NAMALWA (cell line): ENCODE measurements at regions not wholly inside any gene's neighbourhood (a gene's known extent, or its start where the extent isn't known, plus 50 kb on each side); places are given as distances from the start of the nearest gene placed in this dataset.
A peak's percentile ranks its signal among the peaks of the same experiment; 100 is the strongest.
"Not testable (repeated sequence)": the region's sequence is repeated elsewhere in the genome, so short reads cannot be mapped to it uniquely, and the experiment has no call there.

ENCODE experiments used
- DNase-seq: peaks from one replicate; pipeline ENCODE4 v3.0.0-alpha.2; 2015; ENCODE audit warnings: low spot score

DNA sequence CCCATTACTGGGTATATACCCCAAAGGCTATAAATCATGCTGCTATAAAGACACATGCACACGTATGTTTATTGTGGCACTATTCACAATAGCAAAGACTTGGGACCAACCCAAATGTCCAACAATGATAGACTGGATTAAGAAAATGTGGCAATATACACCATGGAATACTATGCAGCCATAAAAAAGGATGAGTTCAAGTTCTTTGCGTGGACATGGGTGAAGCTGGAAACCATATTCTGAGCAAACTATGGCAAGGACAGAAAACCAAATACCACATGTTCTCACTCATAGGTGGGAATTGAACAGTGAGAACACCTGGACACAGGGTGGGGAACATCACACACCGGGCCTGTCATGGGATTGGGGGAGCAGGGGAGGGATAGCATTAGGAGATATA lies 54.4 kb upstream of the MUCL1 start:
- not testable (repeated sequence) for DNase-seq

- DNase-seq: no peak
These were observed 55.7 kb upstream of the MUCL1 start for GRCh38 chr12:54798651-54799050.

DNA sequence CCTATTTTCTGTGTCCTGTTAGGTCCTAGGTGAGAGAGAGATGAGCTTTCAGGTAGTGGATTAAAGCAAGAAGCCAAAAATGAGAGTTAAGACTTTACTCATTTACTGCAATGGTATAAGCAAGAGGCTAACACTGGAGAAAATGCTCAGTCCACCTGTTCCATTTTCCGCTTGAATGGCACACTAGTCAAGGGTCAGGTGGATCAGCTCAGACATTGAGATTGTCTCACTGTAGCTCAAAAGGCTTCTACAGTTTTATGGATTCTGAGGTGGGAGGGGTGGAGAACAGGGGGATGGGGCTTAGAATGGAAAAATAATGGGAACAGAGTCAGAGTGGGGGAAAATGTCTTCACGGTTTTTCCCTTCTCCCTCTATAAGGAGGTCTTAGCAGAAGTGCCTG lies 57.3 kb upstream of the MUCL1 start:
- DNase-seq: no peak

GRCh38 chr12:54795644-54796043 lies 58.7 kb upstream of the MUCL1 start:
- DNase-seq: no peak

- DNase-seq: no peak
These were observed 68.2 kb upstream of the MUCL1 start for GRCh38 chr12:54786081-54786480.

DNA sequence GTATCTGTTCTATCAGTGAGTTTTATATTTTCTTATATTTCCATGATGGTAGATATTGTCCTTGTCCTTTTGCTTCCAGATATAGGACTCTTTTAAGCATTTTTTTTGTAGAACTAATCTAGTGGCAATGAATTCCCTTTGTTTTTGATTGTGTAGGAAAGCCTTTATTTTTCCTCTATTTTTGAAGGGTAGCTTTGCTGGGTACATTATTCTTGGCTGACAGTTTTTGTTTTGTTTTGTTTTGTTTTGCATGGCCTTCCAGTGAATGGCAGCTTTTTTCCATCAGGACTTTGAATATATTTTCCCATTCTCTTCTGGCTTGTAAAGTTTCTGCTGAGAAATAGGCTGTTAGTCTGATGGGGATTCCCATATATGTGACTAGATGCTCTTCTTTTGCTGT lies 70.2 kb upstream of the MUCL1 start:
- DNase-seq: no peak

GRCh38 chr12:54777031-54777430 lies 77.3 kb upstream of the MUCL1 start:
- DNase-seq: not testable (repeated sequence)

DNA sequence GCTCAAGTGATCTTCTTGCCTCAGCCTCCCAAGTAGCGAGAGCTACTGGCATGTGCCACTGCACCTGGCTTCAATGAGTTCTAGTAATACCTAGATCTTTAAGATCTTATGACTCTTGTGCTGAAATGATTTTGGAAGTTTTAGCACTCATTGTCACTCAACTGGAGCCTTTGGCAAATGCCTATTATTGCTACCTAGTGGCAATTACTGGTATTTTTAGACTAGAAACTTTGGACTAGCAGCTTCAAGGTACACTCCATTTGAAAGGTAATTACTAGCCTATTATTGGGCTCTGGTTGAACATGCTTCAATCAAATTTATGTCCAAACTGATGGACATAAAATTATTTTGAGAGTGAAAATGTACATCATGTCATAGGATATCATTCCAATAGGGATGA lies 80.7 kb upstream of the MUCL1 start:
- DNase-seq: no peak

- no peak for DNase-seq
These were observed 88.7 kb upstream of the MUCL1 start for GRCh38 chr12:54765652-54766051.

GRCh38 chr12:54762390-54762789 lies 91.9 kb upstream of the MUCL1 start:
- DNase-seq: peak; percentile 18

GRCh38 chr12:54759751-54760150 lies 94.6 kb upstream of the MUCL1 start:
- peak; percentile 72 for DNase-seq

DNA sequence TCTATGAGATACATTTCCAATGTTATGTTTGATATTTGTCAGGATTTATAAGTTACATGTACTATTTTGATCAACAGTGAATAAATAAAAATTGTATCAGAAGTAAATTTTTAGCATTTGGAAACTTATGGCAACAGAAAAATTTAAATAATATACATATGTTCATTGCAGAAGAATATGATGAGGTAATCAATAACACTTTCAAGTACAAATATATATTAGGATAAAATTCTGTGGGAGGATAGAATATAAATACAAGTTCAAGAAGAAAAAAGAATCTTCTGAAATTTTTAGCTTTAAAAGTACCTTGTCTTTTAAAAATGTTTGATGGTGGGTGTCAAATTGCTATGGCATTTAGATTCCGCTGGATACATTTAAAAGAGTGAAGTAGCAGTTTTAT lies 102.8 kb upstream of the MUCL1 start:
- DNase-seq: no peak

DNA sequence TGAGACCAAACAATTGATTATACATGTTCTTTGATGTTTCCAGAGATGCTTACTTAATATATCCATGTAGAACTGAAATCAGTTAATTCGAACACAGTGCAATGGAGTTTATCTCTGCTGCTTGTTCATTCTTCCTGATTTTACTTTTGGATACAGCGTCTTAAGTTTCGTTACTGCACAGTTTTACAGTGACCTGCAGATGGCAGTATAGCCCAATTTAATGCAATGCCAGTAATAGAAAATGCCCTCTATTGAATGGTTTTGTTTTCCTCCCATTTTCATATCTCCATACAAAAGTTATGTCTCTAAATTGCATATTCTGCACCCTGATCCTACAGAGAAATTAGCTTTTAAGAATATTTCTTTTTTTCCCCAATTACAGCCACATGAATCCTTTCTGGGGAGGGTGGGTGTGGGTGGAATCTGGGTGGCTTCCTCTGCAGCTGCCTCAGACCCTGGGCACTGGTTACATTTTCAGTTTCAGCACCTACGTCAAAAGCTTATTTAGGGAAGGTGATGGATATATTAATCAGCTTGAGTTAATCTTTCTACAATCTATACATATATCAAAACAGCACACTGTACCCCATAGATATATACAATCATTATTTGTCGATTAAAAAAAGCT lies 101.1 kb upstream of the DCD start:
- DNase-seq: peak; percentile 84

GRCh38 chr12:54744590-54744989 lies 96.4 kb upstream of the DCD start:
- no peak for DNase-seq

GRCh38 chr12:54740882-54741281 lies 92.7 kb upstream of the DCD start:
- no peak for DNase-seq

- DNase-seq: no peak
These were observed 88.4 kb upstream of the DCD start for GRCh38 chr12:54736549-54736948.

GRCh38 chr12:54734196-54734950 lies 86.2 kb upstream of the DCD start:
- DNase-seq: no peak

DNA sequence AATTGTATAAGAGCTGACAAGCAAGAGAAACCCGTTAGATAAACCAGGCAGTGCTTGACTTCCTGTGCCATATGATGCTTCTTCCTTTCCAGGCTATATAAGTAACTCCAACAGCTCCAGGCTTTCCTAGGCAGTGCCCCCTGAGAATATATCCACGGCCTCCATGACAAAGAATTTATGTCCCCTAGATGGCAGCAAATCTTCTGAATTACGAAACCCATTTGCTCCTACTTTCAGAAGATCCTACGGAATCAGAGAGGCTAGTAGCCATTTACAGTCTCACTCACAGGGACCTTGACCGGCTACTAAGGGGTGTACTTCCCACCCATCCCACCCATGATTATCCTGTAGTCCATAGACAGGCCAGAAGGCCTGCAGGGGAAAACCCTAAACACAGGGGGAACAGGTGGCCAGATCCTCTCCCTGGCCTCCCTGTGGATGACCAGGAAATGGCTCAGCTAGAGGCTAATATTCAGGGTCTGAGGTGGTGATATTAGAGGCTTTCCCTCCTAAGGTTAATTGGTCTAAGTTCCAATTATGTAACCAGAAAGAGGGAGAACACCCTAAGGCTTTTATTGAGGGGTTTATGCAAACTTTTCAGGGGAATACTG lies 77.2 kb upstream of the DCD start:
- DNase-seq: peak; percentile 47

- DNase-seq: peak; percentile 78
These were observed 75.5 kb upstream of the DCD start for GRCh38 chr12:54723379-54724256.

GRCh38 chr12:54721312-54721711 lies 73.1 kb upstream of the DCD start:
- DNase-seq: no peak

DNA sequence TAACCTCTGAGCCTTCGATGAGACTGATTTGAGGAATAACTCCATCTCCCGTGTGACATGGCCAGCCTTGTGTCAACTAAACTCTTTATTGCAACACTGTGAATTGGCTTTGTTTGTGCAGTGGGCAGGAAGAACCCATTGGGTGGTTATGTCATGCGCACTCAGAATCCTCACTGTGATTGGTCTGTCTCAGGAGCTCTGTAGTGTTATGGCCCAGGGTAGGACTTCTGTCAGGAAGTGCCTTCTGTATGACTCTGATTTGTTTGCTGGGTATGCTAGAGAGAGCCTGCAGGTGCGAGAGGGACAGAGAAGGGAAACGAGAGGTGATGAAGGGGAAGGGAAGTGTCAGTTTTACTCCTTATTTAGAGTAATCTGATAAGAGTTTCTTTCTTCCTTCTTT lies 71.5 kb upstream of the DCD start:
- DNase-seq: peak; percentile 17

GRCh38 chr12:54716261-54716660 lies 68.1 kb upstream of the DCD start:
- no peak for DNase-seq
